Endothelial cell of umbilical vein (primary cell): ENCODE measurements at regions not wholly inside any gene's neighbourhood (a gene's known extent, or its start where the extent isn't known, plus 50 kb on each side); places are given as distances from the start of the nearest gene placed in this dataset.

Source experiments
- BruUV-seq: library from RNA; stranded (reverse); fragments of 400-500 nt; replicated peaks from 2 replicates; lab custom pipeline; 2021; lab: Mats Ljungman, UMichigan
- CTCF ChIA-PET: fragments of 300-600, 350-600 bp; sonication (Branson Sonifier 250); formaldehyde crosslinking; loops from one replicate; lab custom pipeline; 2021; ENCODE audit warnings: antibody characterized with exemption, inconsistent platforms; lab: Charles Lee
- POLR2A ChIA-PET: fragments of 300-600, 350-600 bp; sonication (Branson Sonifier 250); formaldehyde crosslinking; loops from one replicate; lab custom pipeline; 2021; ENCODE audit warnings: antibody characterized with exemption, inconsistent platforms; lab: Charles Lee
- DNase-seq: peaks from one replicate; pipeline ENCODE4 v3.0.0-alpha.2; 2011; ENCODE audit warnings: low read depth, low spot score
- FAIRE-seq: peaks from 2 replicates; lab custom pipeline; 2011; peaks lifted over from hg19 to GRCh38; lab: Jason Lieb, UNC
- H2AFZ ChIP-seq: 2 replicates; pipeline ENCODE4 v1.6.0; 2012; ENCODE audit warnings: low read depth, low read length, control low read depth, inconsistent platforms
- H3K27ac ChIP-seq: 2 replicates; pipeline ENCODE4 v1.5.1; 2011; ENCODE audit warnings: low read depth, mild to moderate bottlenecking, control low read depth, low read length, moderate library complexity; ENCODE audit not compliant: insufficient read depth
- H3K27me3 ChIP-seq, 2 experiments: 2 replicates each; pipeline versions ENCODE4 v1.6.0 to v1.6.1; 2011; ENCODE audit warnings: low read length in 2 of 2, mixed read lengths in 1 of 2; ENCODE audit not compliant: control insufficient read depth in 2 of 2, insufficient read depth in 2 of 2
- H3K36me3 ChIP-seq, 2 experiments: 2 replicates in 1 of 2; 3 replicates in 1 of 2; pipeline ENCODE4 v1.5.1; 2011; ENCODE audit warnings: low read length in 2 of 2, mild to moderate bottlenecking in 1 of 2, moderate library complexity in 1 of 2; ENCODE audit not compliant: control insufficient read depth in 2 of 2, insufficient read depth in 2 of 2; ENCODE audit errors: extremely low read depth in 1 of 2
- H3K4me1 ChIP-seq: 3 replicates; pipeline ENCODE4 v1.5.1; 2011; ENCODE audit warnings: mild to moderate bottlenecking, low read length; ENCODE audit not compliant: control insufficient read depth, insufficient read depth; ENCODE audit errors: extremely low read depth
- H3K4me2 ChIP-seq: 2 replicates; pipeline ENCODE4 v1.6.1; 2011; ENCODE audit warnings: low read length, control low read depth, mixed read lengths; ENCODE audit not compliant: insufficient read depth
- H3K4me3 ChIP-seq, 3 experiments: fragments of 200-600 bp in 1 of 3; sonication (generic), shearing (Covaris generic) in 1 of 3; replicated peaks in 1 of 3; 2 replicates each; pipeline ENCODE4 v1.5.1; 2011 to 2016; ENCODE audit warnings: control low read depth in 3 of 3, low read length in 3 of 3, mild to moderate bottlenecking in 2 of 3, inconsistent platforms in 1 of 3, low read depth in 1 of 3, moderate library complexity in 1 of 3; ENCODE audit not compliant: insufficient read depth in 1 of 3
- H3K79me2 ChIP-seq: 2 replicates; pipeline ENCODE4 v1.6.0; 2012; ENCODE audit warnings: low read length, inconsistent platforms; ENCODE audit not compliant: control insufficient read depth, insufficient read depth
- H3K9ac ChIP-seq: replicated peaks from 2 replicates; pipeline ENCODE3; 2011; ENCODE audit warnings: low read length, control low read depth; ENCODE audit not compliant: insufficient read depth; ENCODE audit errors: extremely low read depth
- H3K9me1 ChIP-seq: replicated peaks from 3 replicates; pipeline ENCODE4 v1.6.0; 2011; ENCODE audit warnings: mild to moderate bottlenecking, low read length; ENCODE audit not compliant: control insufficient read depth, insufficient read depth; ENCODE audit errors: extremely low read depth
- H3K9me3 ChIP-seq: replicated peaks from 2 replicates; pipeline ENCODE4 v1.5.1; 2012; ENCODE audit warnings: low read length, inconsistent platforms; ENCODE audit not compliant: control insufficient read depth, insufficient read depth
- H4K20me1 ChIP-seq: replicated peaks from 2 replicates; pipeline ENCODE3; 2011; ENCODE audit warnings: mild to moderate bottlenecking, low read length; ENCODE audit not compliant: control insufficient read depth, insufficient read depth; ENCODE audit errors: extremely low read depth
- EZH2 ChIP-seq: IDR thresholded peaks from 2 replicates; pipeline ENCODE4 v1.6.1; 2012; ENCODE audit warnings: borderline replicate concordance, low read depth, mild to moderate bottlenecking, moderate library complexity, low read length, inconsistent platforms; ENCODE audit not compliant: severe bottlenecking
- FOS ChIP-seq: IDR thresholded peaks from 2 replicates; pipeline ENCODE4 v1.6.1; 2011; ENCODE audit warnings: mild to moderate bottlenecking, low read length, moderate library complexity, borderline replicate concordance; ENCODE audit not compliant: insufficient read depth
- GATA2 ChIP-seq: IDR thresholded peaks from 2 replicates; pipeline ENCODE4 v1.7.0; 2011; ENCODE audit warnings: low read depth, mild to moderate bottlenecking, moderate library complexity, mixed read lengths, low read length; ENCODE audit not compliant: insufficient read length, insufficient read depth
- JUN ChIP-seq: IDR thresholded peaks from 2 replicates; pipeline ENCODE4 v1.6.1; 2011; ENCODE audit warnings: borderline replicate concordance, low read depth; ENCODE audit not compliant: insufficient read length, insufficient read depth
- MYC ChIP-seq: IDR thresholded peaks from one replicate; pipeline ENCODE4 v1.6.1; 2011; ENCODE audit warnings: mild to moderate bottlenecking, low read depth, low read length
- POLR2A ChIP-seq: IDR thresholded peaks from 2 replicates; pipeline ENCODE4 v1.6.1; 2012; ENCODE audit warnings: low read depth, mild to moderate bottlenecking, control low read depth, low read length
- POLR2AphosphoS5 ChIP-seq: IDR thresholded peaks from 2 replicates; pipeline ENCODE4 v1.6.1; 2012; ENCODE audit warnings: low read depth, mild to moderate bottlenecking, control low read depth, low read length, moderate library complexity; ENCODE audit not compliant: insufficient read depth
- dilution Hi-C: fragments of 300-500 bp; cut with MboI; formaldehyde crosslinking; loops from one replicate; pipeline ENCODE4 v1.15.0; 2019; ENCODE audit warnings: low sequenced_read_pairs; ENCODE audit not compliant: extremely low pct_ligation_motif_present
- intact Hi-C: fragments of 100-400 bp; cut with micrococcal nuclease; formaldehyde crosslinking; loops from one replicate; pipeline ENCODE4 v1.10.0; 2022
- TF ChIP-seq, protein P1 (sequence below): IDR thresholded peaks from 2 replicates; pipeline ENCODE4 v1.6.1; 2011; ENCODE audit not compliant: insufficient read depth, insufficient read length
- TF ChIP-seq, protein P2 (sequence below), 2 donors: IDR thresholded peaks; 1 replicate in 1 of 2; 2 replicates in 1 of 2; pipeline ENCODE4 v1.5.1; 2011; ENCODE audit warnings: low read length in 2 of 2, mild to moderate bottlenecking in 2 of 2, moderate library complexity in 2 of 2, control low read depth in 1 of 2, inconsistent platforms in 1 of 2, low read depth in 1 of 2; ENCODE audit not compliant: insufficient read depth in 1 of 2; ENCODE audit errors: extremely low read depth in 1 of 2

DNA sequence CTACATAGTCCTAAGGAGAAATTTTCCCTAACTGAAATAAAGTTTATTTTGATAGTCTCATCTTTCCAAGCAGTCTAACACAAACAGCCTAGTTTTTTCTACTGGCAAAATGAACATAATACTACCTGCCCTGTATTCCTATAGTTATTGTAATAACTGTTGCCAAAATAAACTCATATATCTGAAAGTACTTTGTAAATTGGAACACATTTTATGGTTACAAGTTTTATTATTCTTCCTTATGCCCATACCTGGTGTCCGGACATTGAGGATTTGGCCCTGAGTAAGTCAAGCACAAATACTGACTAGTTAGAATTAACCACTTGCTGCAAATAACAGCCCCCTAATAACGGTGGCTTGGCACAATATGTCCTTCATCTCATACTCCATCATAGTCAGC lies 120.4 kb upstream of the TOM1L1 start:
- dilution Hi-C loops, result no loop called here
- FAIRE-seq (no peak), DNase-seq (no peak)
- ChIA-PET CTCF (no interaction called here), POLR2A (no interaction called here)
- Histone ChIP-seq H4K20me1 (no peaks in the 10 kb centered on the region), H3K79me2 (no peaks in the 10 kb centered on the region), H3K9me3 (no peaks in the 10 kb centered on the region), H3K36me3 (no peaks in the 10 kb centered on the region), H3K4me2 (no peak overlapping the region), H3K9me1 (no peaks in the 10 kb centered on the region), H3K9ac (no peak overlapping the region), H3K4me3 (no peak overlapping the region), H3K27ac (no peak overlapping the region), H3K4me1 (no peaks in the 10 kb centered on the region), H3K27me3 (no peaks in the 10 kb centered on the region), H2AFZ (no peak overlapping the region)
- intact Hi-C loops, result no loop called here
- no TSS peak for BruUV-seq
- TF ChIP-seq FOS (no peak), MYC (no peak), POLR2A (no peak), JUN (no peak), GATA2 (no peak)
- TF ChIP-seq, protein P1, sequence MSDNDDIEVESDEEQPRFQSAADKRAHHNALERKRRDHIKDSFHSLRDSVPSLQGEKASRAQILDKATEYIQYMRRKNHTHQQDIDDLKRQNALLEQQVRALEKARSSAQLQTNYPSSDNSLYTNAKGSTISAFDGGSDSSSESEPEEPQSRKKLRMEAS, result no peak

DNA sequence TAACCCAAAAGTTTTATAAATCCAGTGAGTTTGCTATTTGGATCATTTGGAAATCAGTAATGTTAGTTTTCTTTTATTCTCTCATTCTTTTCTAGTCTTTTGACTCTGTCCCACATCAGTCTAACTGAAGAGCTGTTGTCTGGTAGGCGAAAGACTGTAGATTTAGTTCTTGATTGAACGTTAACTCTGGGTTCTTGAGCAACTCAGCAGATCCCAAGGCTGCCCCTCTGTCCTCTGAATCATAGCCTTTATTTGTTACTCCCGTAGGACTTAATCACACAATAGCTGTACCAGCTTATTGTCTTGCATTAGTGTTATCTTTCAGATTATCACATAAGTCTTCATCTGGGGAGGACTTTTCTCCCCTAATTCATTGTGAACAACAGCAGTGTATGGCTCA lies 119.3 kb upstream of the TOM1L1 start:
- Histone ChIP-seq H3K9ac (no peak overlapping the region), H3K4me1 (no peaks in the 10 kb centered on the region), H3K27me3 (no peaks in the 10 kb centered on the region), H3K9me3 (peaks cover 2% of the 10 kb centered on the region), H4K20me1 (no peaks in the 10 kb centered on the region), H3K4me3 (no peak overlapping the region), H3K79me2 (no peaks in the 10 kb centered on the region), H3K4me2 (no peak overlapping the region), H3K9me1 (no peaks in the 10 kb centered on the region), H2AFZ (no peak overlapping the region), H3K36me3 (no peaks in the 10 kb centered on the region), H3K27ac (no peak overlapping the region)
- POLR2A ChIA-PET, result no interaction called here
- no peak for DNase-seq
- CTCF ChIA-PET, result no interaction called here
- dilution Hi-C loops, result no loop called here
- TF ChIP-seq GATA2 (no peak), MYC (no peak), FOS (no peak), EZH2 (no peak), JUN (no peak), POLR2AphosphoS5 (no peak), POLR2A (no peak)
- TF ChIP-seq, protein P1, result no peak
- TF ChIP-seq, protein P2, sequence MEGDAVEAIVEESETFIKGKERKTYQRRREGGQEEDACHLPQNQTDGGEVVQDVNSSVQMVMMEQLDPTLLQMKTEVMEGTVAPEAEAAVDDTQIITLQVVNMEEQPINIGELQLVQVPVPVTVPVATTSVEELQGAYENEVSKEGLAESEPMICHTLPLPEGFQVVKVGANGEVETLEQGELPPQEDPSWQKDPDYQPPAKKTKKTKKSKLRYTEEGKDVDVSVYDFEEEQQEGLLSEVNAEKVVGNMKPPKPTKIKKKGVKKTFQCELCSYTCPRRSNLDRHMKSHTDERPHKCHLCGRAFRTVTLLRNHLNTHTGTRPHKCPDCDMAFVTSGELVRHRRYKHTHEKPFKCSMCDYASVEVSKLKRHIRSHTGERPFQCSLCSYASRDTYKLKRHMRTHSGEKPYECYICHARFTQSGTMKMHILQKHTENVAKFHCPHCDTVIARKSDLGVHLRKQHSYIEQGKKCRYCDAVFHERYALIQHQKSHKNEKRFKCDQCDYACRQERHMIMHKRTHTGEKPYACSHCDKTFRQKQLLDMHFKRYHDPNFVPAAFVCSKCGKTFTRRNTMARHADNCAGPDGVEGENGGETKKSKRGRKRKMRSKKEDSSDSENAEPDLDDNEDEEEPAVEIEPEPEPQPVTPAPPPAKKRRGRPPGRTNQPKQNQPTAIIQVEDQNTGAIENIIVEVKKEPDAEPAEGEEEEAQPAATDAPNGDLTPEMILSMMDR (IDR thresholded peaks at IDR 0.05; ENCODE audit: extremely low read depth in 1 of 2, insufficient read depth in 1 of 2, low read depth in 1 of 2, low read length in 2 of 2), result no peak
- BruUV-seq, result no TSS peak
- intact Hi-C loops, result no loop called here
- FAIRE-seq, result no peak
